NCI-H128 (cell line): ENCODE measurements at regions not wholly inside any gene's neighbourhood (a gene's known extent, or its start where the extent isn't known, plus 50 kb on each side); places are given as distances from the start of the nearest gene placed in this dataset.

Experiments used
- DNase-seq: peaks from one replicate; lab custom pipeline; 2025; ENCODE audit not compliant: unreplicated experiment; lab: John Stamatoyannopoulos, UW

GRCh38 chr12:19709889-19710288 is 270.6 kb downstream of the AEBP2 start:
- no peak for DNase-seq

DNA sequence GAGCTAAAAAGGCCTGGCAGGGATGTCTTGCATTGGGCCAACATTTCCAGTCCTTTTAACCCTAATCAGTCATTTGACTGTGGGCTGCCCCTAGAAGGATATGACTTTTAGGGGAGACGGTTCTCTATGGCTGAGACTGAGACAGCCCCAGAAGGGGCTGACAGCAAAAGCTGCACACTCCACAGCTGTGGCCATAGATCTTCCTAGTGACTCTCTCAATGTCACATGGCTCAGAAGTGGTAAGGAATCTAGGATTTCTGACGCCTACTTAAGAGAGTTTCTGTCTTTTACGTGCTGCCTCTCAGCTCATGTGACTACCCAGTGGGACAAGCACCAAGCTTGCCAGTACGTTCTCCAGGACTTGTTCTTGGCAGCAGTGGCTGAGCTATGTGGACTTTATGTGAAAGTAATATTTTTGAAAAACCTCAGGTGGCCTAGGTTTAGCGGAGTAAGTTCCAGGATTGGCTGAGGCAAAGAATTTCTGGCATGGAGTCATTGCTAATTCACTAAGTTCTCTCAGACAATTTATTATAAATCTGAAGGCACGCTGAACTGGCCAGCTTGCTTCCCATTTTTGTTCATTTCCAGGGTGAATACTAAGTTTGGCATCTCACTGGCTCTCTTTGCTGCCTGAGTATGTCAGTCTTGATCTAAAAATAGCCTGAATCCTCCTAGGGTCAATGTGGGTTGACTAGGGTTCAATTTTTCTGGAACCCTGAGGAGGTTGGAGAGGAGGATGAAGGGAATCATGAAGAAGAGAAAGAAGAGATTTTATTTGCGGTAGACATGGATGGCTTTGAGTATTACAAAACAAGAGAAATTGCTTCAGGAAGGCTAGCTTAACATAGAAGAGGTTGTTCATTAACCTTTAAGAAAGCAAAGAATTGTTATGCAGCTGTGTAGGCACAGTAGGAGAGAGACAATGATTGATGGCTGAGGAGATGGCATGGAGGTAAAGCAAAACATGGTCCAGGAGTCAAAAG is 271.8 kb downstream of the AEBP2 start:
- DNase-seq = no peak

GRCh38 chr12:19712041-19712440 is 272.7 kb downstream of the AEBP2 start:
- DNase-seq = no peak

DNA sequence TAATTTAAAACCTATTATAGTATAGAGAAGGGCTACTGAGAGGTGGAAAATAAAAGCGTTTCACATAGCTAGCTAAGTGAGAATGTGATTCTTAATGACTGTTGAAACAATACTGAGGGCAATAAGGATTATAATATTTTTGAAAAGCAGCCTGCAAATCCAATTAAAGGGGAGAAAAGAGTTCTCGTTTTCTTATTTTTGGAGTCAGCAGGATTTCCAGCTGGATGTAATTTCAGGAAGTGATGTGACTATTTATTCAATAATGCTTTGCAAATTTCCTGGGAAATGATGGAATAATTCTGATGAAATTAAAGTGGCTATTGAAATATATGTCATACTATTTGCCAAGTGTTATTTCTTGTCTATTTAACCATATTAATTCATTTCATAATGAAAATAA is 279.1 kb downstream of the AEBP2 start:
- DNase-seq = no peak

GRCh38 chr12:19719672-19720071 is 280.4 kb downstream of the AEBP2 start:
- DNase-seq = no peak

DNA sequence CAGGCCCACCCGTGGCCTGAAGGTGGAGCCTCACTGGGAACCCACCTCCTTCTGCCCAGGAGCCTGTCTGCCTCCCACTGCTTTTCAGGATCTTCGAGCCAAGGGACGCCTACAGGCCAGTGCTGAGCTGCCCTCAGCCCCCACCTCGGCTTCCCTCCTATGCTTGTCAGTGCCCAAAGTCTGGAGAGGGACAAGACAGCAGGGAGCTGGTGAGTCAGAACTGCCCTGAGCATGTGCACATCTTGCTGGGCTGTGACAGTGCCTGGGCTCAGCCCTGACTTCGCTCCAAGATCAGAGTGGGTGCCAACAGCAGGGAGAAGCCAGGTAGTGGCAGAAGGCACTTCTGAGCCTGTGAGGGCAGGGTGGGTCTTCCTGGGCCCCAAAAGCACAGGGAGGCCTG is 286.8 kb downstream of the AEBP2 start:
- DNase-seq = no peak

GRCh38 chr12:19726592-19726991 is 287.3 kb downstream of the AEBP2 start:
- no peak for DNase-seq

GRCh38 chr12:19737019-19737418 is 297.7 kb downstream of the AEBP2 start:
- DNase-seq = no peak

DNA sequence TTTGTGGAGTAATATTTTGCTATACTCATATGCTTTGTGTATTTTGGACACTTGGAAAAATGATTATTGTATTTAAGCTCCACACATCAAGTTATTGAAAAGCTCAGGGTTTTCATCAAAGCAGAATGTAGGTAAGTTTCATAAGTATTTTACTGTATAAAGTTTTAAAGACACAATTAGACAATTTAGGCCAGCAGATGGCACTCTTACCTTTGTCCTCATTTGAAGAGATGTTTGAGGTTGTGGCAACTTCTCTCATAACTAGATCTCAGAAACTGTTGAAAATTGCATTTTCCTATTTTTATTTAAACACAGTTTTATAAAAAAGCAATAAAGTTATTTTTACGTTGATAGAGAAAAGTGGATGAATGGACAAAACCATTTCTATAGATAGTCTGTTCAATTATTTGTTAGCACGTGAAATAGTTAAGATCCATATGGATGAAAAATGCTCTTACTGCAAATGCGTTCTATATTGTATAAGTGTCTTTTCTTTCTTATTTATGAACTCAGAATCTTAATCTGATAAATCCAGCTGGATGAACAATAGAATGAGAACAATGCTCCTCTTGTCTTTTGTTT is 300.0 kb downstream of the AEBP2 start:
- peak; percentile 61 for DNase-seq

GRCh38 chr12:19740472-19741131 is 301.3 kb downstream of the AEBP2 start:
- DNase-seq = no peak

DNA sequence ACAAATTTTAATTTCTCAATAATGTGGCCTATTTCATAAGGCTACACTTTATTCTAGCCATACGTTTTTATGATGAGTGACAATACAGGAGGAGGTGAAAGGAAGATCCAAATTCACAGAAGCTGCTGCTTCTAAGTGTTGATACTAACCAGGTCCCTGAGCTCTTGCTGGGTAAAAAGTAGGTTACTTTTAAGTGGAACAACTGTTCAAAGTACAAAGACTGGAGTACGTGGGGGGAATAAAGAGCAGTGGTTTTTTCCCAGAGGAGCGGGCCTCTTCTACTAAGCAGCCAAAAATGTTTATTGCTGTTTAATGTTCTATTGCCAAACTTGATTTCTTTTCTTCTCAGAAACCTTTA is 301.8 kb downstream of the AEBP2 start:
- DNase-seq = no peak

- DNase-seq = no peak
Observed at GRCh38 chr12:19744705-19745218, 305.5 kb downstream of the AEBP2 start.

DNA sequence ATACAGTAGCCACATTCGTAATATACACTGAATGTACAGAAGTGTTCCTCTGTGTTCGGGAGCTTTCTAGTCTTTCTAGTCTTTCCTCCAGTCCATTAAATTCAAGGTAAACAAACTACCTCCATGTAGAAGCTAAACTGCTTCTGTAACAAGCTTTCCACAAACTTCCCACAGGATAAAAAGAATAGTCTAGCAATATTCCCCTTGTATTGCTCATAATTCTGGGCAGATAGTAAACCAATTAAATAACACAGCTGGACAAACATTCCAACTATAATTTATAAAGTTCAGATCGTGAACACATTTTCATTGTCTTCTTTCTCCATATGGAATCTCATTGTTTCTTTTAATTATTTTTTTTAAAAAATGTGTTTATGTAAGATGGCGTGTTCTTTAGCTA is 307.2 kb downstream of the AEBP2 start:
- no peak for DNase-seq

GRCh38 chr12:19749906-19750574 is 310.7 kb downstream of the AEBP2 start:
- DNase-seq = no peak

GRCh38 chr12:19751078-19751477 is 311.8 kb downstream of the AEBP2 start:
- DNase-seq = no peak

DNA sequence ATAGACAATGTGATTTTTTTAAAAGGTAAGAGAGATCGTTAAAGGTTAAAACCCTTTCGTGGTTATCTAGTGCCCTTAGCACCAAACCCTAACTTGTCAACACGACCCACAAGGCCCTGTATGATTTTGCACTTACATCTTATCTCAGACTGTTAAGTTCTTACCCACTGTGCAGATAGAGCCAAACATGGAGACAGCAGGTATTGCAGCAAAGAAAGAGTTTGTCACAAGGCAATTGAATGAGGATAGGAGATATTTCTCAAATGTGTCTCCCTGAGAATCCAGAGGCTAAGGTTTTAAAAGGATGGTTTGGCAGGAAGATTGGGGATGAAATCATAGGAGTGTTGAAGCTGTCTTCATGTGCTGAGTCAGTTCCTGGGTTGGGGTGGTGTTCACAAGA is 313.4 kb downstream of the AEBP2 start:
- no peak for DNase-seq

- DNase-seq = no peak
Observed at GRCh38 chr12:19755136-19755535, 315.8 kb downstream of the AEBP2 start.

- DNase-seq = no peak
Observed at GRCh38 chr12:19757317-19757877, 318.1 kb downstream of the AEBP2 start.

- DNase-seq = no peak
Observed at GRCh38 chr12:19759227-19759626, 319.9 kb downstream of the AEBP2 start.

GRCh38 chr12:19760611-19761010 is 321.3 kb downstream of the AEBP2 start:
- DNase-seq = no peak

- no peak for DNase-seq
Observed at GRCh38 chr12:19761463-19761862, 322.2 kb downstream of the AEBP2 start.
